HG03558 (cell line): ENCODE measurements at regions not wholly inside any gene's neighbourhood (a gene's known extent, or its start where the extent isn't known, plus 50 kb on each side); places are given as distances from the start of the nearest gene placed in this dataset.

Source experiments
- ATAC-seq: cut with Tn5 transposase; IDR thresholded peaks from one replicate; pipeline ENCODE4 v1.9.1; 2021; ENCODE audit warnings: moderate number of reproducible peaks; ENCODE audit not compliant: unreplicated experiment; ENCODE audit errors: extremely low read depth

DNA sequence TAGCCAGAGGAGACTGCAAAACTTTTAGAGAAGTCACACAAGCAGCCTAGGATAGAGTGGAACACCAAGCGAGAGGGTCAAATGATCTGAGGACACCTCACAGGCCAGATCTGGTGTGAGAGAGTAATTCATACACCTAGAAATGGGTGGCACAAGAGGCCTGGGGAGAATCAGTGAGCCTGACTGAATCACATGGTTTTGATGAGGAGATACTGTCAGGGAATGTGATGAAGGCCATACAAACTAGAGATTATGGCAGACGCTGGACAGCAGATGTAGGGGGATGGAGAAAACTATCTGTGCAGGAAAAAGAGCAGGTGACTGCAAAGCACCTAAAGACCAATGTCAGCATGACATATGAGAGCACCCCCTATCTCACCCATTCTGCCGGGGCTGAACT, 105.0 kb upstream of the TTC14 start:
- ATAC-seq: no peak

DNA sequence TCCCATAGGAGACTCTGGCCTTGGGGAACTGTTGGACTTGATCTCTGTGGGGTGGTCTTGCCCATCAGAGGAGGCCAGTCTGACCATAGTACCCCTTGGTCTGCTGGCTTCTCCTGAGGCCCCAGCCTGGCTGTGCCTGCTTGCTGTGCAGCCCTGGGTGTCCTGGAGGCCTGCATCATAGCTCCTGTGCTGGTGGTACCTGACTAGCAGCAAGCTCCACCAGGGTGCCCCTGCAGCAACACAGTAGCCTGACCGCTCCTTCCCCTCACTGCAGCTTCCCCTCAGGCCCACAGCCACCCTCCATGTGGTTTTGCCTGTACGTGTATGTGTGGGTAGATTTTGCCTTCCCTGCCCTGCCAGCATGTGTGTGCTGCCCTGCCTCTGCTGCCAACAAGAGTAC, 85.6 kb upstream of the TTC14 start:
- ATAC-seq: no peak

DNA sequence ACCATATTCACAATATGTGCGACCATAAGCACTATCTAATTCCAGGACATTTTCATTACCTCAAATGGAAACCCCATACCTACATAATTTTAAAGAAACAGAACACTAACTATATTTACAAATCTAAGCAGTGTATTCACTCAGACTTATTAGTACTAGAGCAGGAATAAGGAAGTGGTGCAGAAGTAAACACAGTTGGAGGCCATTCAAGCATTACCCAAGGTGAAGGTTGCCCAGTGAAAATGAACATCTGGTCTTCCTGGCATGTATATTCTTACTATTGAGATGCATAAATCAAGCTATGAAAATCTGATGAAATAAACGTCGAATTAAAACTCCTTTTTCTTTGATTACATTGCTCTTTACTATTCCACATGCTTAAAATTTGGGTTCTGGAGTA, 78.9 kb upstream of the TTC14 start:
- ATAC-seq: no peak

- ATAC-seq: no peak
Observed at GRCh38 chr3:180528843-180529242, 73.1 kb upstream of the TTC14 start.

- ATAC-seq: no peak
Observed at GRCh38 chr3:180529778-180530177, 72.2 kb upstream of the TTC14 start.

GRCh38 chr3:180530276-180530675, 71.7 kb upstream of the TTC14 start:
- no peak for ATAC-seq

DNA sequence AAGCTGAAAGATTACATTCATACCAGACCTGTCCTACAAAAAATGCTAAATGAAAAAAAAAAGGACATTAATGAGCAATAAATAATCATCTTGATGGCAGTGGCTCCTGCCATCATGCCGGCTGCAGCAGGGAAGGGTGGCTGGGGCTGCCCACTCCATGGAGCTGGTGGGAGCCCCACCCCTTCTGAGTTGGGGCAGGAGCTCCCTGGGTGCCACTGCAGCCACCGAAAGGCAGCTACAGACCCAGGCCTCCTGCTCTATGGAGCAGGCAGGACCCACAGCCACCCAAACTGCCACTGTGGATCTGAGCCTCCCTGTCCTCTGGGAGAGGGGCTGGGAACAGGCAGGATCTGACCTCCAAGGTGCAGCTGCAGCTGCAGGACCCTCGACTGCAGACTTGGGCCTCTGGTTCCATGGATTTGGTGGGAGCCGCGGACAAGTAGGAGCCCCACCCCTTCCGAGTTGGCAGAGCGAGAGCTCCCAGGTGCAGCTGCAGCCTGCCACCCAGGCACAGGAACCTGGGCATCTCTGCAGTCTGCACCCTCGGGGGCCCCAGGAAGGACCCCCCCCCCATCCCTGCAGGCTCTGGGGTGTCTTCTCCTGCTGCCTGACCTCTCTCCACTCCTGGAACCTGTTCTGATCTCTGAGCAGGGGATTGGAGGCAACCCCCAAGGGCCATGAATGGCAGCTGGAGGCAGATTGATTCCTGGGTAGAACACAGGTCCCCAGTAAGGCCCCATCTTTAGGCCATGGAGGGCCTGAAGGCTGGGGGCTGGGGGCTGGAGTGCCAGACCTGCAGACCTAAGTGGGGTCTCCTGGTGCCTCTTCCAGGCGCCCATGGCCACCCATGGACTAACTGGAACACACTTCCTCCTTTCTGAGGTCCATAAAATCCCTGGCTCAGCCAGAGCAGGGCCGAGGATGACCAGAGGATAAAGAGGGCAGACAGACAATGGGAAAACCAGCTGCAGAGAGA, 70.4 kb upstream of the TTC14 start:
- ATAC-seq: no peak

GRCh38 chr3:180534828-180535227, 67.1 kb upstream of the TTC14 start:
- no peak for ATAC-seq

- no peak for ATAC-seq
Observed at GRCh38 chr3:180538493-180538892, 63.5 kb upstream of the TTC14 start.

DNA sequence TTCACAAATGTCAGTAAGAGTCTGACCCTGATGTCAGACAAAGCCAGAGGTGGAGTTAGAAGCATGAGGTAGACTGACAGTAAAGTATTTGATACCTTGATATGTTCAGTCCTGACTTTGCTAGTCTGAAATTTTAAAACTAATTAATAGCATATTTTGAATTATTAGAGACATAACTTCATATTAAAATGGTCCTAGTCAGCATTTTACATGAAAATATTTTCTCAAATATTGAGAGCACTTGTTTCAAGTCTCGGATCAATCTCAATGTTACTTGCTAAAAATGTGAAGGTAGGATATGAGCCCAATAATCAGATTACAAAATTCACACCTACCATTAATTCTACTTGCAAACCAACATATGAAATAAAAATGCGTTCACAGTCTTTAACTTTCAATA, 58.1 kb upstream of the TTC14 start:
- no peak for ATAC-seq

GRCh38 chr3:180546863-180547262, 55.1 kb upstream of the TTC14 start:
- no peak for ATAC-seq

GRCh38 chr3:180548050-180548449, 53.9 kb upstream of the TTC14 start:
- no peak for ATAC-seq
